CD4-positive, alpha-beta memory T cell (primary cell): ENCODE measurements at regions not wholly inside any gene's neighbourhood (a gene's known extent, or its start where the extent isn't known, plus 50 kb on each side); places are given as distances from the start of the nearest gene placed in this dataset.

Source experiments
- CTCF ChIA-PET: fragments of 350-600 bp; sonication (Branson Sonifier 250); formaldehyde crosslinking; loops from one replicate; lab custom pipeline; 2021; ENCODE audit warnings: inconsistent platforms; ENCODE audit not compliant: partially characterized antibody; lab: Charles Lee
- POLR2A ChIA-PET: fragments of 350-600 bp; sonication (Branson Sonifier 250); formaldehyde crosslinking; loops from one replicate; lab custom pipeline; 2021; ENCODE audit not compliant: partially characterized antibody; lab: Charles Lee
- DNase-seq, 5 donors: peaks; one replicate each; pipeline versions ENCODE4 v3.0.0 to v3.0.0-alpha.2; 2020 to 2022; ENCODE audit warnings: mixed read lengths in 1 of 5
- H3K27ac ChIP-seq: one replicate; pipeline ENCODE4 v1.7.0; 2013; ENCODE audit warnings: low read depth, low read length
- H3K27me3 ChIP-seq: 2 replicates; pipeline ENCODE4 v1.7.0; 2013; ENCODE audit warnings: mild to moderate bottlenecking, low read length, moderate library complexity; ENCODE audit not compliant: insufficient read depth
- H3K36me3 ChIP-seq: 2 replicates; pipeline ENCODE4 v1.7.0; 2013; ENCODE audit warnings: mild to moderate bottlenecking, low read length, moderate library complexity; ENCODE audit not compliant: insufficient read depth
- H3K4me1 ChIP-seq: 2 replicates; pipeline ENCODE4 v1.7.0; 2013; ENCODE audit warnings: mild to moderate bottlenecking, low read length, moderate library complexity; ENCODE audit not compliant: insufficient read depth
- H3K4me3 ChIP-seq, 2 donors: one replicate each; pipeline ENCODE4 v1.7.0; 2013; ENCODE audit warnings: low read length in 2 of 2, mild to moderate bottlenecking in 1 of 2
- H3K9me3 ChIP-seq, 2 donors: one replicate each; pipeline ENCODE4 v1.7.0; 2013; ENCODE audit warnings: low read length in 2 of 2, control low read depth in 1 of 2; ENCODE audit not compliant: control insufficient read depth in 1 of 2
- H3K27ac Mint-ChIP-seq, 7 donors: one replicate each; pipeline ENCODE4 v1.8.0; 2020 to 2021; ENCODE audit warnings: mixed read lengths in 7 of 7, mild to moderate bottlenecking in 6 of 7, inconsistent platforms in 3 of 7, moderate library complexity in 3 of 7
- H3K27me3 Mint-ChIP-seq, 2 donors: one replicate each; pipeline ENCODE4 v1.8.0; 2020 to 2021; ENCODE audit warnings: mixed read lengths in 2 of 2
- H3K36me3 Mint-ChIP-seq, 2 donors: one replicate each; pipeline ENCODE4 v1.8.0; 2020 to 2021; ENCODE audit warnings: mixed read lengths in 2 of 2, inconsistent platforms in 1 of 2, mild to moderate bottlenecking in 1 of 2
- H3K4me1 Mint-ChIP-seq, 4 donors: one replicate each; pipeline ENCODE4 v1.8.0; 2020 to 2021; ENCODE audit warnings: mixed read lengths in 4 of 4, mild to moderate bottlenecking in 1 of 4
- H3K4me3 Mint-ChIP-seq, 8 donors: one replicate each; pipeline ENCODE4 v1.8.0; 2020 to 2021; ENCODE audit warnings: mixed read lengths in 8 of 8, mild to moderate bottlenecking in 7 of 8, moderate library complexity in 6 of 8, inconsistent platforms in 3 of 8
- H3K9me3 Mint-ChIP-seq, 8 donors: one replicate each; pipeline ENCODE4 v1.8.0; 2020 to 2021; ENCODE audit warnings: mixed read lengths in 8 of 8, mild to moderate bottlenecking in 5 of 8, inconsistent platforms in 3 of 8, moderate library complexity in 1 of 8
- intact Hi-C: fragments of 100-400 bp; cut with micrococcal nuclease; formaldehyde crosslinking; loops from one replicate; pipeline ENCODE4 v1.15.1; 2023

DNA sequence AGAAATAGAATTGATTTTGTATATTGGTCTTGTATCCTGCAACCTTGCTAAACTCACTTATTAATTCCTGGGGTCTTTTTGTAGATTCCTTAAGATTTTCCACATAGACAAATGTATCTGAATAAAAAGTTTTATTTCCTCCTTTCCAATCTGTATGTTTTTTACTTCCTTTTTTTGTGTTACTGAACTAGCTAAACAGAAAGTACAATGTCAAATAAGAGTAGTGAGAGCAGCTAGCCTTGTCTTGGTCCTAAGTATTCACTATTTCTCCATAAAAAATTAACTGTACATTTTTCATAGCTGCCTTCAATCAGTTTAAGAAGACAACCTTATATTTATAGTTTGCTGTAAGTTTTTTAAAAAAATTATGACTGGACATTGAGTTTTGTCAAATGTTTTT, 74.9 kb downstream of the FASLG start:
- peaks cover 0 to 9% (median 4%) of the 10 kb centered on the region in 8 donors for H3K9me3 Mint-ChIP-seq
- H3K36me3 Mint-ChIP-seq = no peaks in the 10 kb centered on the region
- no peaks in the 10 kb centered on the region for H3K4me1 ChIP-seq
- intact Hi-C loops = no loop called here
- no peaks in the 10 kb centered on the region for H3K9me3 ChIP-seq
- no peaks in the 10 kb centered on the region for H3K36me3 ChIP-seq
- POLR2A ChIA-PET = no interaction called here
- no peaks in the 10 kb centered on the region for H3K4me1 Mint-ChIP-seq
- no peak overlapping the region for H3K4me3 ChIP-seq
- H3K27me3 Mint-ChIP-seq = no peaks in the 10 kb centered on the region
- no peak for DNase-seq
- no peak overlapping the region for H3K27ac Mint-ChIP-seq
- H3K4me3 Mint-ChIP-seq = no peak overlapping the region
- no peaks in the 10 kb centered on the region for H3K27me3 ChIP-seq
- H3K27ac ChIP-seq = no peak overlapping the region
- CTCF ChIA-PET = interaction anchor here (1.4 kb wide), 1 partner anchor 11 kb away, joined by 5 read pairs; no protein-coding TSS in a partner anchor

DNA sequence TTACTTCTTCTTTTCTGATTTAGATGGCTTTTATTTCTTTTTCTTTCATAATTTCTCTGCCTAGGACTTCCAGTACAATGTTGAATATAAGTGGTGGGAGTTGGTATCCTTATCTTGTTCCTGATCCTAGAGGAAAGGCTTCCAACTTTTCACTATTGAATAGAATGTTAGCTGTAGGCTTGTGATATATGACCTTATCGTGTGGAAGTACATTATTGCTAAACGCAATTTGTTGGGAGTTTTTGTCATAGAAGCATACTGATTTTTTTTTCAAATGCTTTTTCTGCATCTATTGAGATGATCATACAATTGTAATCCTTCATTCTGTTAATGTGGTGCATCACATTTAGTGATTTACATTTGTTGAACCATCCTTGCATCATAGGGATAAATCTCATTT, 79.5 kb downstream of the FASLG start:
- intact Hi-C loops = no loop called here
- Mint-ChIP-seq H3K27me3 (peaks cover 0 to 3% of the 10 kb centered on the region in 2 donors), H3K9me3 (peaks cover 0 to 2% (median 0%) of the 10 kb centered on the region in 8 donors), H3K4me1 (peaks cover 1 to 6% (median 3%) of the 10 kb centered on the region in 4 donors), H3K36me3 (no peaks in the 10 kb centered on the region), H3K4me3 (no peak overlapping the region), H3K27ac (no peak overlapping the region)
- ChIA-PET CTCF (no interaction called here), POLR2A (no interaction called here)
- DNase-seq = no peak
- no peaks in the 10 kb centered on the region for H3K27me3 ChIP-seq
- H3K36me3 ChIP-seq = no peaks in the 10 kb centered on the region
- no peaks in the 10 kb centered on the region for H3K9me3 ChIP-seq
- no peaks in the 10 kb centered on the region for H3K4me1 ChIP-seq
- no peak overlapping the region for H3K27ac ChIP-seq
- H3K4me3 ChIP-seq = no peak overlapping the region

DNA sequence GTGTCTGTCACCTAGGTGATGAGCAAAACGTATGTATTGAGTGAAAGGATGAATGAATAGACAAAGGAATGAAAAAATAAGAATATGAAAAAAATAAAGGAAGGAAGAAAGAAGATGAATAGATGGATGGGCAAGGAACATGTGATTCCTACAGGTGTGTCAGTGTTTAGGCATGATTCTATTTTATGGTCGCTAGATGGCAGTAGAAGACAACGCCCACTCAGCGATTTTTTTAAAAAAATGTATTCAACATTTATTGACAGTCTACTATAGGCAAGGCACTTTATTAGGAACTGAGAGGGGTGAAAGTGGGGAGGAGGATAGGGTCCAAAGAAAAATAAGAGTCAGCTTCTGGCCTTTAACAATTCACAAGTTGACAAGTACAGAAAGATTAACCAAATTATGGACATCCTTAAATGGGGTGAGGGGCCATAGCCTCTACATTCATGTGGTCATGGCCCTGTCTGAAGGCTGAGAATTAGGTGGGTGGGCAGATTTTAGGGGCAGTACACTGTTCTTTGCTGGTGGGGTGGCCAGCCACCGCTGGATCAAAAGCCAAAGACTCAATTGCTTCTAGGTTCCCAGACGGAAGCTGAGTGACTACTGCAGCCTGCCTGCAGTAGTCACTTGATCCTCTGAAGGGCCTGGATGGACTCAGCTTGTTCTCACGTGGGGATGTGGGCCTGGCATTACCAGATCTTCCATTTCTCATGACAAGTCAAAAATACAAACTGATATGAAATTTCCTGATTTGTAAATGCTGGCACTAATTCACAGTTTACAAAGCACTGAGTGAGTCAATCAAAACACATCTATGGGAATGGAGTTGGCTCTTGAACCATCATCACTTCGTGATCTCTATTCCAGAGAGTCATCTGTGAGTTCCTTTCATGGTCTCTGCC, 83.9 kb downstream of the FASLG start:
- peaks cover 0 to 3% of the 10 kb centered on the region in 2 donors for H3K27me3 Mint-ChIP-seq
- no peaks in the 10 kb centered on the region for H3K27me3 ChIP-seq
- peaks cover 29 to 38% (median 33%) of the 10 kb centered on the region in 4 donors for H3K4me1 Mint-ChIP-seq
- CTCF ChIA-PET = interaction anchor here (0.6 to 8.6 kb wide), 30 partner anchors 11 to 1102 kb away, joined by 3 to 242 read pairs (median 3); partner anchors contain the start of genes CENPL, DARS2 and TNFSF4
- H3K4me3 Mint-ChIP-seq = no peak overlapping the region
- DNase-seq = peak in 4 of 5 donors; percentile 51 to 56 (median 53)
- H3K4me3 ChIP-seq = no peak overlapping the region
- H3K36me3 ChIP-seq = no peaks in the 10 kb centered on the region
- H3K9me3 Mint-ChIP-seq = peaks cover 0 to 2% (median 0%) of the 10 kb centered on the region in 8 donors
- no peak overlapping the region for H3K27ac ChIP-seq
- intact Hi-C loops = loop anchor here (10.0 kb wide), 1 partner anchor 1332 kb away; no protein-coding TSS in a partner anchor
- peak overlapping the region in 4 of 7 donors; percentile 16 to 62 (median 32) for H3K27ac Mint-ChIP-seq
- no peaks in the 10 kb centered on the region for H3K36me3 Mint-ChIP-seq
- no peaks in the 10 kb centered on the region for H3K9me3 ChIP-seq
- POLR2A ChIA-PET = interaction anchor here (1.7 kb wide), 1 partner anchor 1081 kb away, joined by 7 read pairs; the partner anchor contains the start of genes CENPL and DARS2
- H3K4me1 ChIP-seq = peaks cover 32% of the 10 kb centered on the region

DNA sequence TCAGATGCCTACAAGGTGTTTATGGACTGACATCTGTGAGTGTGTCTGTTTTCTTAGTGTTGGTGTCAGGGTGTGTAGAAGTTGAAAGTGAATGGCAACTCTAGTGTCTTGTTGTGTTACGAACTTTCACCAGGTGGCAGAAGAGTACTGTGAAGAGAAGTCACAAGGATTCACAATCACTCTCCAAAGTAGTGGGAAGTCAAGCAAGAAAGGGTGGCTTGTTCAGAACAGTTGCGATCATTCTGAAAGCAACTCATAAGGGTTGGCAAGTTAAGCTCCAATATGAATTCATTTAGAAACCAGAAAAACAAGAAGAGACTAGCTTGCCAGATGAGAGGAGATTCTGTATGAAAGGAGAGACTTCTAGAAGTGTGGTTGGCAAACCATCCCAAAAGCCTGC, 86.1 kb downstream of the FASLG start:
- intact Hi-C loops = loop anchor here (1.0 to 10.0 kb wide), 11 partner anchors 82 to 1999 kb away; partner anchors contain the start of genes GAS5, PRDX6 and ZBTB37
- Mint-ChIP-seq H3K27me3 (peaks cover 0 to 3% of the 10 kb centered on the region in 2 donors), H3K4me1 (peaks cover 29 to 38% (median 33%) of the 10 kb centered on the region in 4 donors), H3K36me3 (no peaks in the 10 kb centered on the region), H3K27ac (peak overlapping the region in 6 of 7 donors; percentile 1 to 57 (median 22)), H3K9me3 (peaks cover 0 to 2% (median 0%) of the 10 kb centered on the region in 8 donors), H3K4me3 (peak overlapping the region in 5 of 8 donors; percentile 46 to 81 (median 64))
- POLR2A ChIA-PET = interaction anchor here (0.8 to 2.7 kb wide), 4 partner anchors 149 to 1079 kb away, joined by 3 to 16 read pairs (median 8); partner anchors contain the start of genes CENPL and DARS2
- Histone ChIP-seq H3K27me3 (no peaks in the 10 kb centered on the region), H3K27ac (no peak overlapping the region), H3K4me3 (no peak overlapping the region), H3K9me3 (no peaks in the 10 kb centered on the region), H3K36me3 (no peaks in the 10 kb centered on the region), H3K4me1 (peaks cover 32% of the 10 kb centered on the region)
- peak; percentile 46 to 62 (median 59) for DNase-seq
- CTCF ChIA-PET = interaction anchor here (0.6 to 8.6 kb wide), 48 partner anchors 10 to 2000 kb away, joined by 3 to 242 read pairs (median 4); partner anchors contain the start of genes CENPL, DARS2, RC3H1 and SUCO

DNA sequence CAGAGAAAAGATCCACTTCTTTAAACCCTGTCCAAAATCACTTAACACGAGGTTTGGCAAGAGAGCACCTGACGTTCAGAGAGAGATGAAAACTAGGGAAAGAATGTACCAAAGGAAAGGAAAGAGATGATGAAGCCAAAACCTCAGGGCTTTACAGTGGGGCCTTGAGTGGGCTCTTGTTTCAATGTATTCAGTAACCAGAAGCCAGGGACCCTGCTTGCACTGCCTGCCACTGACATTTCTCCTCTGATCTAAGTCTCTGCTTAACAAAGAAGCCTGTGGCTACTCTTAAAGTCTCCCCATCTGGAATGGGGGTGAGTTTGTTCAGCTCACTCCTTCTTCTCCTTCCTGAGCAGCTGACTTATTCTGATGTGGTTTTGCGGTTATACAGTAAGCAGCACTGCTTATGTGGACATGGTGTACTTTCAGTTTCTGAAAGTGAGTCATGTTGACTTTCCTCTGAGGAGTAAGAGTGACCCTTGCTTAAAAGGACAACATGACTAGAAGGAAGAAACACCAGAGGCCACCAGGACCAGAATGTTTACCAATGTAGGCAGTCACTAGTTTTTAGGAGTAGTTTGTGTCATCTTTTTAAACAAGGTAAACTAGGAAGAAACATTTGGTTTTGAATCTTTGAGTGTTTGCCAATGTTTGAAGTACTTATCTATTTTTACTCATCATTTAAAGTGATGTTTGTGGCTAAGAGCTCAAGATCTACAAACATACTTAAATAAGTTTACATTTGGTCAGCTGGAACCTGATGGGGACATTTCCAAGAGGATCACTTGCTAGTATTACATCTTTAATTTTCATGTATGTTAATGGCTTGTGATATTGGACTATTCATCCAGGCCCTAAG, 87.4 kb downstream of the FASLG start:
- Mint-ChIP-seq H3K27ac (peak overlapping the region; percentile 54 to 85 (median 81)), H3K4me3 (peak overlapping the region; percentile 46 to 81 (median 66)), H3K4me1 (peaks cover 29 to 38% (median 33%) of the 10 kb centered on the region in 4 donors), H3K36me3 (no peaks in the 10 kb centered on the region), H3K27me3 (no peaks in the 10 kb centered on the region), H3K9me3 (peaks cover 0 to 2% (median 0%) of the 10 kb centered on the region in 8 donors)
- Histone ChIP-seq H3K4me3 (peak overlapping the region in 1 of 2 donors; percentile 1), H3K27me3 (no peaks in the 10 kb centered on the region), H3K36me3 (no peaks in the 10 kb centered on the region), H3K4me1 (peaks cover 32% of the 10 kb centered on the region), H3K9me3 (no peaks in the 10 kb centered on the region), H3K27ac (peak overlapping the region; percentile 15)
- intact Hi-C loops = loop anchor here (5.0 to 10.0 kb wide), 2 partner anchors 1121 to 1328 kb away; partner anchors contain the start of genes GAS5 and ZBTB37
- DNase-seq = peak; percentile 68 to 78 (median 74)
- ChIA-PET CTCF (interaction anchor here (1.4 to 8.6 kb wide), 9 partner anchors 32 to 1074 kb away, joined by 3 to 242 read pairs (median 16); partner anchors contain the start of gene TNFSF4), POLR2A (interaction anchor here (0.8 to 2.7 kb wide), 5 partner anchors 47 to 1078 kb away, joined by 3 to 16 read pairs (median 5); partner anchors contain the start of genes CENPL and DARS2)

DNA sequence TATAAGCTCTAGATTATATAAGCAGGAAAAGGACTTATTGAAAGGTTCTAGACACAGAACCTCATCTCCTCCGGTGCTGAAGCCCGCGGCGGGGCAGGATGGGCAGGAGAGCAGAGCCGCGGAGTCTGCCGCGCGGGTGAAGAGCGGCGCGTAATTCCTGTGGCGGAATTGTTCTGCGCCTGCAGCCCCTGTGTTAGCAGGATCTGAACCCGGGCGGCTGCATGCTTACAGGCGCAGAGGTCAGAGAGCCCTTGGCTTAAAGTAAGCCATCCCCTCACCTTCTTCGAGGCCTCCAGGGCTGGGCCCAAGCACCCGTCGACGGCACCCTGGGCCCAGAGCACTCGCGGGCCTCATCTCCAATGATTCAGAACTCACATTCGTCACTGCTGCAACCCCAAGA, 89.3 kb downstream of the FASLG start:
- Histone ChIP-seq H3K9me3 (no peaks in the 10 kb centered on the region), H3K27me3 (no peaks in the 10 kb centered on the region), H3K4me1 (peaks cover 32% of the 10 kb centered on the region), H3K36me3 (no peaks in the 10 kb centered on the region), H3K27ac (no peak overlapping the region), H3K4me3 (no peak overlapping the region)
- Mint-ChIP-seq H3K9me3 (peaks cover 0 to 2% (median 0%) of the 10 kb centered on the region in 8 donors), H3K4me1 (peaks cover 27 to 33% (median 30%) of the 10 kb centered on the region in 4 donors), H3K4me3 (no peak overlapping the region), H3K36me3 (no peaks in the 10 kb centered on the region), H3K27me3 (no peaks in the 10 kb centered on the region), H3K27ac (peak overlapping the region in 1 of 7 donors; percentile 46)
- no peak for DNase-seq
- intact Hi-C loops = loop anchor here (5.0 to 10.0 kb wide), 2 partner anchors 1119 to 1327 kb away; partner anchors contain the start of genes GAS5 and ZBTB37
- ChIA-PET CTCF (interaction anchor here (8.6 kb wide), 1 partner anchor 455 kb away, joined by 242 read pairs; the partner anchor contains the start of gene TNFSF4), POLR2A (no interaction called here)
